Testis (tissue), 2 donors: ENCODE measurements at regions not wholly inside any gene's neighbourhood (a gene's known extent, or its start where the extent isn't known, plus 50 kb on each side); places are given as distances from the start of the nearest gene placed in this dataset.

ENCODE experiments used
- DNase-seq: peaks from one replicate; pipeline ENCODE4 v3.0.0-alpha.2; 2019
- H3K27ac ChIP-seq, 2 donors: fragments of 200-600 bp; sonication (generic); one replicate each; pipeline ENCODE4 v1.5.1; 2019
- H3K27me3 ChIP-seq: fragments of 200-600 bp; sonication (generic); one replicate; pipeline ENCODE4 v1.5.1; 2019
- H3K36me3 ChIP-seq: fragments of 200-600 bp; sonication (generic); one replicate; pipeline ENCODE4 v1.5.1; 2017; ENCODE audit warnings: low read depth; ENCODE audit errors: missing control alignments
- H3K4me1 ChIP-seq: fragments of 200-600 bp; sonication (generic); one replicate; pipeline ENCODE4 v1.5.1; 2019
- H3K4me3 ChIP-seq, 2 donors: fragments of 200-600 bp; sonication (generic); one replicate each; pipeline ENCODE4 v1.5.1; 2017 to 2019
- H3K9me3 ChIP-seq: fragments of 200-600 bp; sonication (generic); one replicate; pipeline ENCODE4 v1.5.1; 2017
- POLR2A ChIP-seq: fragments of 450-650 bp; IDR thresholded peaks from one replicate; pipeline ENCODE4 v1.6.1; 2017; ENCODE audit warnings: antibody characterized with exemption, mild to moderate bottlenecking, moderate library complexity
- intact Hi-C: fragments of 100-400 bp; cut with DNase I; formaldehyde crosslinking; loops from one replicate; pipeline ENCODE4 v1.15.1; 2023; ENCODE audit warnings: low total_unique reads
- TF ChIP-seq, protein P1 (sequence below), 3 experiments: fragments of 450-650 bp in 2 of 3; fragments of 200-600 bp in 1 of 3; sonication (generic) in 1 of 3; IDR thresholded peaks; one replicate each; pipeline ENCODE4 v1.5.1; 2016 to 2019; ENCODE audit warnings: antibody characterized with exemption in 3 of 3, mild to moderate bottlenecking in 2 of 3, moderate library complexity in 1 of 3

DNA sequence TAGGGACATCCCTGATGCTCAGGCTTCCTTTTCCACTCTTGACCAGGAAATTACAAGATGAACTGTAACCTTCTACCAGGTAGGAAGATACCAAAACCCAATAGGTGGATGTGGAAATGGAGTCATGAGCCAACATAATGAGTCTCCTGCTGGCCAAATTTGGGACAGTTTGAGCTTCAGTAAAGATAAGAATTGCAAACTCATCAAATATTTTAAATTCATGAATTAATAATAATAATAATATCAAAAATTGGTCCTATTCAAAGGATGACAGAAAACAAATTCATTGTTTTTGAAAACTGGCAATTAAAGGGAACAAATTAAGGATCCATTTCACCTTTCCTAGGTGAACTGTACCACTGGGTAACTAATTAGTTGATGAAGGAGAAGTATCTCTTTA is 309.7 kb downstream of the NEK10 start:
- no peak for DNase-seq
- intact Hi-C loops = no loop called here
- Histone ChIP-seq H3K4me1 (no peaks in the 10 kb centered on the region), H3K27ac (no peak overlapping the region), H3K27me3 (no peaks in the 10 kb centered on the region), H3K9me3 (no peaks in the 10 kb centered on the region), H3K4me3 (no peak overlapping the region), H3K36me3 (no peaks in the 10 kb centered on the region)
- TF ChIP-seq, protein P1, sequence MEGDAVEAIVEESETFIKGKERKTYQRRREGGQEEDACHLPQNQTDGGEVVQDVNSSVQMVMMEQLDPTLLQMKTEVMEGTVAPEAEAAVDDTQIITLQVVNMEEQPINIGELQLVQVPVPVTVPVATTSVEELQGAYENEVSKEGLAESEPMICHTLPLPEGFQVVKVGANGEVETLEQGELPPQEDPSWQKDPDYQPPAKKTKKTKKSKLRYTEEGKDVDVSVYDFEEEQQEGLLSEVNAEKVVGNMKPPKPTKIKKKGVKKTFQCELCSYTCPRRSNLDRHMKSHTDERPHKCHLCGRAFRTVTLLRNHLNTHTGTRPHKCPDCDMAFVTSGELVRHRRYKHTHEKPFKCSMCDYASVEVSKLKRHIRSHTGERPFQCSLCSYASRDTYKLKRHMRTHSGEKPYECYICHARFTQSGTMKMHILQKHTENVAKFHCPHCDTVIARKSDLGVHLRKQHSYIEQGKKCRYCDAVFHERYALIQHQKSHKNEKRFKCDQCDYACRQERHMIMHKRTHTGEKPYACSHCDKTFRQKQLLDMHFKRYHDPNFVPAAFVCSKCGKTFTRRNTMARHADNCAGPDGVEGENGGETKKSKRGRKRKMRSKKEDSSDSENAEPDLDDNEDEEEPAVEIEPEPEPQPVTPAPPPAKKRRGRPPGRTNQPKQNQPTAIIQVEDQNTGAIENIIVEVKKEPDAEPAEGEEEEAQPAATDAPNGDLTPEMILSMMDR (IDR thresholded peaks at IDR 0.05) = no peak
- TF ChIP-seq POLR2A = no peak
